ENCODE measurements at regions not wholly inside any gene's neighbourhood (a gene's known extent, or its start where the extent isn't known, plus 50 kb on each side); places are given as distances from the start of the nearest gene placed in this dataset.

DNA sequence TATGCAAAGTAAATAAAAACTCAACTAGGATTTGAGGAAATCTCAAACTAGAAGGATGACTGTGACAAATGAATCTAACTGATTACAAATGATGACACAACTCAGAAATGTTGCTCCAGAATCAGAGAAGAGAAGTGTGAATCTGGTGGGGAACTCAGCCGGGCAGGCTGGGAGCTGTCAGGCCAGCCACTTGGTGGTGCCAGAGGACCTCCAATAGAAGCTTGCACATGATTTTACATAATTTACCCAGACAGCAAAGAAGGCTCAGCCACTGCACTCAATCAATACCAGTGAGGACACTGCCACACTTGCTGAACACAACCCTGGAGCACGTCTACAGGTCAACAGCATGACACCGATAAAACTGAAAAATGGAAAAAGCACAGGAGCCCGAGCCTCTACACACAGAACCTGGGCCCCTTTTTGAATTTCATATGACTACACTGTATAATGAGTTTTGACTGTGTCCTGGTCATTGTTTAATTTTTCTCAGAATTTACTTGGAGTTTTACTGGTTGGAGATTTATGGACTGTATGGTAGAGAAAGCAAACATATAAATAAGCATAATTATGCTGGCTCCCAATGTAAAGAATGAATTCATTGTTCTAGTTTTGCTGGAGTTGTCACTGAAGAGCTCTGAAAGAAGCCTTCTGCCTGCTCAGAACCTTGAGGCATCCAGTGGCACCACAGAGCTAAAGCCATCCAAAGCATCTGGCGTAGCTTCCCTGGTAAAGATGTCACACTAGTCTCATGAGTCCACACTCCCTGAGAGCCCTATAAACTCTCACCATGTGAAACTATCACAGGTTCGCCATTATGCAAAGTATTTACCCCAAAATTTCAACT lies 296.5 kb downstream of the THBS2 start:
- H3K9me3 ChIP-seq (ENCODE audit: control insufficient read depth in 1 of 2, low read length in 2 of 2), result no peaks in the 10 kb centered on the region
- H3K27ac ChIP-seq (ENCODE audit: low read length), result no peak overlapping the region
- peaks cover 4 to 6% of the 10 kb centered on the region in 2 donors for H3K4me1 ChIP-seq (ENCODE audit: control insufficient read depth in 1 of 2, insufficient read depth in 2 of 2, low read length in 2 of 2)
- H3K4me3 ChIP-seq (ENCODE audit: low read depth in 1 of 2, low read length in 2 of 2), result no peak overlapping the region
- H3K36me3 ChIP-seq (ENCODE audit: control insufficient read depth in 1 of 2, insufficient read depth in 2 of 2, low read length in 2 of 2), result no peaks in the 10 kb centered on the region
- H3K27me3 ChIP-seq (ENCODE audit: low read depth, low read length), result no peaks in the 10 kb centered on the region

DNA sequence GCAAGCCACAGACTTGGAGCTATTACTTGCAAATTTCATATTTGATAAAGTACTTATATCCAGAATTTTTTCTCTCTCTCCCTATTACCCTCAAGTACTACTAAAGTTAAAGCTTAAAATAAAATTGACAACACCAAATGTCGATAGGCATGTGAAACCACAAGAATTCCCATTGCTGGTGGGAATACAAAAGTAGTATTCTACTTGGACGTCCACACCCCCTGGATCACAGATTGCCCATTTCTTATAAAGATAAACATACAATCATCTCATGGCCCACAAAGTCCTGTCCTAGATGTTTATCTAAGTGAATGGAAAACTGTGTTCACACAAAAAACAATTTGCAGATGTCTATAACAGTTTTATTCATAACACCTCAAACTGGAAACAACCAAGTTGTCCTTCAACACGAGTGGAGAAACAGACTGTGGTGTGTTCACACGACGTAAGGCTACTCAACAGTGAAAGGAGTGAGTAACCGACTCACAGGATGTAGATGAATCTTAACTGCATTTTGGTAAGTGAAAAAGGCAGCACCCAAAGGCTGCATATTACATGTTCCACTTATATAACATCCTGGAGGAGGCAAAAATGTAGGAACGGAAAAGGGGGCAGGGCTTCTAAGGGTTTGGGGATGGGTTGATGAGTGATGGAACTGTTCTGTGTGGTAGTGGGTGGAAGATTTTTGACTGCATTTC lies 297.4 kb downstream of the THBS2 start:
- no peaks in the 10 kb centered on the region for H3K36me3 ChIP-seq (ENCODE audit: control insufficient read depth in 1 of 2, insufficient read depth in 2 of 2, low read length in 2 of 2)
- peak overlapping the region; percentile 12 for H3K27ac ChIP-seq (ENCODE audit: low read length)
- H3K27me3 ChIP-seq (ENCODE audit: low read depth, low read length), result no peaks in the 10 kb centered on the region
- no peaks in the 10 kb centered on the region for H3K9me3 ChIP-seq (ENCODE audit: control insufficient read depth in 1 of 2, low read length in 2 of 2)
- no peak overlapping the region for H3K4me3 ChIP-seq (ENCODE audit: low read depth in 1 of 2, low read length in 2 of 2)
- H3K4me1 ChIP-seq (ENCODE audit: control insufficient read depth in 1 of 2, insufficient read depth in 2 of 2, low read length in 2 of 2), result peaks cover 4 to 9% of the 10 kb centered on the region in 2 donors

DNA sequence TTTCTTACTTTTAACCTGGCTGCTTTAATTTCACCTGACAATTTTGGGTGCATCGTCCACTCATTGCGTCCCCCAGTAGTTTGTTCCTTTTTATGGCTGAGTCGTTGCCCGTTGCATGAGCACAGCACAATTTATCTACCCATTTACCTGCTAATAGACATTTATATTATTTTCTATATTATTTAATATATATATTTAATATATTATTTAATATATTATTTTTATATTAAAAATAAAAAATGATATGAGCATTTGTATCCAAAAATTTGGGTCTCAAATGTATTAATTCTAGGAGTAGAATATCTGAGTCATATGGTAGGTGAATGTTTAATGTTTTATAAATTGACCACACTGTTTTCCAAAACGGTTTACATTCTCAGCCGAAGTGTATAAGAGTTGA lies 300.2 kb downstream of the THBS2 start:
- no peaks in the 10 kb centered on the region for H3K36me3 ChIP-seq (ENCODE audit: control insufficient read depth in 1 of 2, insufficient read depth in 2 of 2, low read length in 2 of 2)
- H3K9me3 ChIP-seq (ENCODE audit: control insufficient read depth in 1 of 2, low read length in 2 of 2), result no peaks in the 10 kb centered on the region
- no peaks in the 10 kb centered on the region for H3K27me3 ChIP-seq (ENCODE audit: low read depth, low read length)
- peaks cover 15 to 31% of the 10 kb centered on the region in 2 donors for H3K4me1 ChIP-seq (ENCODE audit: control insufficient read depth in 1 of 2, insufficient read depth in 2 of 2, low read length in 2 of 2)
- no peak overlapping the region for H3K27ac ChIP-seq (ENCODE audit: low read length)
- peak overlapping the region in 1 of 2 donors; percentile 28 for H3K4me3 ChIP-seq (ENCODE audit: low read depth in 1 of 2, low read length in 2 of 2)

DNA sequence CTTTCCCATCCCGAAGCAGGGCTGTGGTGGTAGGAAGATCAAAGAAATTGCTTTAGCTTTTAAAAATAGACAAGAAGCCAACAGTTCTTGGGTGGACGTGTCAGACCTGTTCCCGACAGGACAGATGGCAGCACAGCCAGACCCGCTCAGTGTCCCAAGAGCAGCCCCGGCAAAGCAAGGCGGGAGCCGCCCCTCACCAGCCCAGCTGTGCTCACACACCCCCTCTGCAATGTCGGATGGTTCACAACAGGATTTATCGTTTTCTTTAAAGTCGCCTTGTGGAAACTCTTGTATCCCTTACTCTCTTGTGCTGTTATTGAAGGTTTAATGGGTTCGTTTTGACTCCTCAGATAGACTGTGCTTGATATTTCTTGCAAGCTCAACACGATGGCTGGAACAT lies 302.4 kb downstream of the THBS2 start:
- peak overlapping the region; percentile 30 to 32 for H3K4me3 ChIP-seq (ENCODE audit: low read depth in 1 of 2, low read length in 2 of 2)
- H3K27ac ChIP-seq (ENCODE audit: low read length), result peak overlapping the region; percentile 34

DNA sequence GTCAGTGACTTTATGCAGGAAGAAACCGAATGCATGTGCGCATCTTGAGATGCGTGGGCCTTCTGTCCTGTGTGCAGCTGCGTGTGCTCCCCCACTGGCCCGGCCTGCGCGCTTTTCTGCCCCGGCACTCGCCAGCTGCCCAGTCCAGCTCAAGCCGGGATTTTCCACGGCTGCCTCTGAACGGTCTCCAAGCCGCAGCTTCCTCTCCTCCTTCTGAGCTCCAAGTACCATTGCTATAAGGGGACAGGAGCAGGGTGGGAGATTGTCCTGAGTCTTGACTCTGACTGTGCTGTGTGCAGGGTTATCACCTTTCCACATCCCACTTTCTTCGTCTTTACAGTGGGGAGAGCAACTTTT lies 302.8 kb downstream of the THBS2 start:
- Histone ChIP-seq H3K36me3 (ENCODE audit: control insufficient read depth in 1 of 2, insufficient read depth in 2 of 2, low read length in 2 of 2) (no peaks in the 10 kb centered on the region), H3K4me3 (ENCODE audit: low read depth in 1 of 2, low read length in 2 of 2) (peak overlapping the region; percentile 30 to 35), H3K27me3 (ENCODE audit: low read depth, low read length) (no peaks in the 10 kb centered on the region), H3K27ac (ENCODE audit: low read length) (peak overlapping the region; percentile 34), H3K9me3 (ENCODE audit: control insufficient read depth in 1 of 2, low read length in 2 of 2) (no peaks in the 10 kb centered on the region), H3K4me1 (ENCODE audit: control insufficient read depth in 1 of 2, insufficient read depth in 2 of 2, low read length in 2 of 2) (peaks cover 11 to 33% of the 10 kb centered on the region in 2 donors)

More for the DNA sequence above, 302.4 kb downstream of the THBS2 start:
- Histone ChIP-seq H3K9me3 (ENCODE audit: control insufficient read depth in 1 of 2, low read length in 2 of 2) (no peaks in the 10 kb centered on the region), H3K27me3 (ENCODE audit: low read depth, low read length) (no peaks in the 10 kb centered on the region), H3K36me3 (ENCODE audit: control insufficient read depth in 1 of 2, insufficient read depth in 2 of 2, low read length in 2 of 2) (no peaks in the 10 kb centered on the region), H3K4me1 (ENCODE audit: control insufficient read depth in 1 of 2, insufficient read depth in 2 of 2, low read length in 2 of 2) (peaks cover 11 to 33% of the 10 kb centered on the region in 2 donors)

DNA sequence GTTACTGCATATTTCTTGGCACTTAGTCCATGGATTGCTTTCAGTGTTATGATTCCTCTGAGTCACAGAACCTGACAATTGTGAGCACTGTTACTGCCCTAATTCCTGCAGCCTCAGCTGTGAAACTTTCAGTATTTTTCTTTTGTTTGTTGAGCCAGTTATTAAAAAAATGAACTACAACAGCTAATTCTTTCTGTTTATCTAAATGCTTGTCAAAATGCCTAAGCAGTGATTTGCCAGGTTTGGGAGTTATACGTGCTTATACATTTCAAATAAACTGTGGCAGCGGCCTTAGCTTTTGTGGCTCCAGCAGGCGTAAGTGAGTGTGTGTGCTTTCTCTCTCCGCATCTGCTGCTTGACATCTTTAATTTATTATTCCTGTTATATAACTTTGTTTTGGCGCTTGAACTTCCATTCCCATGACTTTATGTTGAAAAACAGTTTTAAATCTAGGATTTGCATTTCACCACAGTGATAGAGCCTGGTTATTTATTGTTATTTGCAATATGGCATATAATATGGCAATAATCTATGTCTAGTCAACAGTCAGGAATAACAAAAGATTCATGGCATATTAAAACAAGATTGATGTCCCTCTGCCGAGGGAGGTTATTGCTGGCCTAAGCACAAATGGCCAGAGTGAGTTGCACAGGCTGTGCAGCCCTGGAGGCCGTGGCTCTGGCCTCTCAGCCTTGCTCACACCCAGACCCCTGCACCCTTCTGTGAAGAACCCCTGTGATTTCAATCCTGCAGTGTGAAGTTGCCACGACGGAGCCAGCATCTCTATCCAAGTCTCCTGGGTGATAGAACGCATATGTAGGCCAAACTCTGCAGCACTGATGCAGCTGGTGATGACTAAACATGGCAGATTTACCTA lies 303.4 kb downstream of the THBS2 start:
- Histone ChIP-seq H3K27me3 (ENCODE audit: low read depth, low read length) (no peaks in the 10 kb centered on the region), H3K36me3 (ENCODE audit: control insufficient read depth in 1 of 2, insufficient read depth in 2 of 2, low read length in 2 of 2) (no peaks in the 10 kb centered on the region), H3K9me3 (ENCODE audit: control insufficient read depth in 1 of 2, low read length in 2 of 2) (no peaks in the 10 kb centered on the region), H3K4me1 (ENCODE audit: control insufficient read depth in 1 of 2, insufficient read depth in 2 of 2, low read length in 2 of 2) (peaks cover 11 to 33% of the 10 kb centered on the region in 2 donors), H3K4me3 (ENCODE audit: low read depth in 1 of 2, low read length in 2 of 2) (peak overlapping the region; percentile 30 to 35), H3K27ac (ENCODE audit: low read length) (no peak overlapping the region)

DNA sequence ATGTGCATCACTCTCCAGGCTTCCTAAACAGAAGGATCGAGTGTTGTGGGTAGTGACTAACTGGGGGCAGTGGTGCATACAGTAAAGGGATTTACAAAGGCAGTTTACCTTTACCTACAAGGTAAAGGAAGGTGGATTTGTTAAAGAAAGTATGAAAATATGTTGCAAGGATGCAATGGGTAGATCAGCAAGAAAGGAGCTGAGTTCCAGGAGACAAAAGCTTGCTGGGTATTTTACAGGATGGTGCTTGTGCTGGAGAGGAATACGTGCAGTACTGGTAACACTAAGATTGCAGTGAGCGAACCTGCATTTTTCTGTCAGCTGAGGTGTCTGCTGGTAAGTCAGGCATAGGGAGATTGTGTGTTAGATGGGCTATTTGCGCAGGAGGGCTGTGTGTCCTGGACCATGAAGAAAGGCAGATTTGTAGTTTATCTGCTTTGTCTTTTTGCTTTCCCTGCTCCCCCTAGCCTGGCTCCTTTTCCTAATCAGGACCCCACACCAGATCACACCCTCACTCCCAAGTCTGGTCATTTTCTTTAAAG lies 304.6 kb downstream of the THBS2 start:
- no peak overlapping the region for H3K4me3 ChIP-seq (ENCODE audit: low read depth in 1 of 2, low read length in 2 of 2)
- H3K27me3 ChIP-seq (ENCODE audit: low read depth, low read length), result no peaks in the 10 kb centered on the region
- H3K36me3 ChIP-seq (ENCODE audit: control insufficient read depth in 1 of 2, insufficient read depth in 2 of 2, low read length in 2 of 2), result no peaks in the 10 kb centered on the region
- no peak overlapping the region for H3K27ac ChIP-seq (ENCODE audit: low read length)
- peaks cover 11 to 33% of the 10 kb centered on the region in 2 donors for H3K4me1 ChIP-seq (ENCODE audit: control insufficient read depth in 1 of 2, insufficient read depth in 2 of 2, low read length in 2 of 2)
- H3K9me3 ChIP-seq (ENCODE audit: control insufficient read depth in 1 of 2, low read length in 2 of 2), result no peaks in the 10 kb centered on the region

DNA sequence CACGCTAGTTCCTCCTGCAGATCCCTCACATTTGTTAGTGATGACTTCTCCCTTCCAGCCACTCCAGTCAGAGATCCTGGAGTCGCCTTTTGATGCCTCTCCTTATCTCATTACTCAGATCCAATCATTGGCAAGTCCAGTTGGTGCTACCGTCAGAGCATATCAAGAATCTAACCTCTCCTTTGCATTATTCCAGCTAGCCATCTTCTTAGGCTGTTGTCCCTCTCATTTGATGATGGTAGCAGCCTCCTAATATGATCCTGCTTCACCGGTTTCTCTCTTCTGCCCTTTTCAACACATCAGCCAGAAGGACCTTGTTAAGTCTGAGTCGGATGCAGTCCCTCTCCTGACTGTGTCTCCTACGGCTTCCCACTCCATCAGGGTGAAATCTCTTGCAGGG lies 305.6 kb downstream of the THBS2 start:
- Histone ChIP-seq H3K4me1 (ENCODE audit: control insufficient read depth in 1 of 2, insufficient read depth in 2 of 2, low read length in 2 of 2) (peaks cover 11 to 33% of the 10 kb centered on the region in 2 donors), H3K9me3 (ENCODE audit: control insufficient read depth in 1 of 2, low read length in 2 of 2) (no peaks in the 10 kb centered on the region), H3K27me3 (ENCODE audit: low read depth, low read length) (no peaks in the 10 kb centered on the region), H3K36me3 (ENCODE audit: control insufficient read depth in 1 of 2, insufficient read depth in 2 of 2, low read length in 2 of 2) (no peaks in the 10 kb centered on the region), H3K4me3 (ENCODE audit: low read depth in 1 of 2, low read length in 2 of 2) (no peak overlapping the region), H3K27ac (ENCODE audit: low read length) (no peak overlapping the region)

DNA sequence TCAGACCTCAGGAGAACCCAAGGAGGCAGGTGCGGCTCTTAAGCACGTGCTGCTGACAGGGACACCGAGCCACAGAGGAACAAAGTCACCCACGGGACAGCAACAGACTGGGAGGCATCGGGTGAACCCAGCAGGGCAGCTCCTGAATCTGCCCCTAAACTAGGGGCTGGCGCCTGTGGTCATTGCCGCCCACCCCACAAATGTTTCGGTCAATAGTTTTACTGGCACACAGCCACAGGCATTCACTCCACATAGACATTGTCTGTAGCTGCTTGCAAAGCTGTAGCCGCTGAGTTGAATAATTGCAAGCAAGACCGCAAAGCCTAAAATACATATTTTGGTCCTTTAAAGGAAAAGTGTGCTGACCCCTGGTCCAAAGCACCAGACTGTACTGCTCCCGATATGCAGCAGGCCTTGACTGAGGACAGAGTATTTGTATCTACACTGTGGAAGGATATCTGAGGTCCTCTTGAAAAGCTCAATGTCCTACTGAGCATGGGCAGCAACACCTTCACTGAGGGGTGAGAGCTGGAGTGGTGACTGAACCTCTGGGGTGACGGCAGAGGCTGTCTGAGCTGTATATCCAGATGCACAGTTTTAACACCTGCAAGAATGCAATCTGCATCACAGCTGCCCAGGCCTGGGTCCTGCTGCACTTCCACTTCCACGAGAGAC lies 310.3 kb downstream of the THBS2 start:
- no peaks in the 10 kb centered on the region for H3K27me3 ChIP-seq (ENCODE audit: low read depth, low read length)
- H3K9me3 ChIP-seq (ENCODE audit: control insufficient read depth in 1 of 2, low read length in 2 of 2), result no peaks in the 10 kb centered on the region
- H3K4me1 ChIP-seq (ENCODE audit: control insufficient read depth in 1 of 2, insufficient read depth in 2 of 2, low read length in 2 of 2), result peaks cover 0 to 17% of the 10 kb centered on the region in 2 donors
- H3K36me3 ChIP-seq (ENCODE audit: control insufficient read depth in 1 of 2, insufficient read depth in 2 of 2, low read length in 2 of 2), result no peaks in the 10 kb centered on the region
- no peak overlapping the region for H3K4me3 ChIP-seq (ENCODE audit: low read depth in 1 of 2, low read length in 2 of 2)
- H3K27ac ChIP-seq (ENCODE audit: low read length), result no peak overlapping the region

DNA sequence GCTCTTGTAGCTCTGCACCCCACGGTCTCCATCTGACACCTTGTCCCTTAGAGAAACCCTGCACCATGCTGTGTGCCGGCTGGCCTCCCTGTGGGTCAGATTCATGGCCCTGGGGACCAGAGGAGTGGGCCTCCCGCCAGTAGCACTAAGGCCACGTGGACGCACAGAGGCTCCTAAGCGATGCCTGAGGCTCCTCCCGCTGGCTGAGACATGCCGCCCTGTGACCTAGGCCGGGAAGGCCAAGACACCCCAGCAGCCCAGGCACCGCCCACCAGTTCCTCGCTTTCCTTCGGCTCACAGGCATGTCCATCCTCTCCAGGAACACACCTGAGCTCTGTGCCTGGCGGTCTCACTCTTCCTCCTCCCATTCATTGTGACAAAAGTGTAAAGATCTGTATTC lies 311.0 kb downstream of the THBS2 start:
- no peaks in the 10 kb centered on the region for H3K36me3 ChIP-seq (ENCODE audit: control insufficient read depth in 1 of 2, insufficient read depth in 2 of 2, low read length in 2 of 2)
- H3K27ac ChIP-seq (ENCODE audit: low read length), result no peak overlapping the region
- H3K27me3 ChIP-seq (ENCODE audit: low read depth, low read length), result no peaks in the 10 kb centered on the region
- no peaks in the 10 kb centered on the region for H3K9me3 ChIP-seq (ENCODE audit: control insufficient read depth in 1 of 2, low read length in 2 of 2)
- no peak overlapping the region for H3K4me3 ChIP-seq (ENCODE audit: low read depth in 1 of 2, low read length in 2 of 2)
- H3K4me1 ChIP-seq (ENCODE audit: control insufficient read depth in 1 of 2, insufficient read depth in 2 of 2, low read length in 2 of 2), result peaks cover 0 to 15% of the 10 kb centered on the region in 2 donors
